Vagina (tissue), 2 donors: ENCODE measurements at regions not wholly inside any gene's neighbourhood (a gene's known extent, or its start where the extent isn't known, plus 50 kb on each side); places are given as distances from the start of the nearest gene placed in this dataset.

Experiments used
- DNase-seq, 2 donors: peaks; one replicate each; pipeline ENCODE4 v3.0.0-alpha.2; 2017; ENCODE audit errors: extremely low spot score in 2 of 2
- H3K27ac ChIP-seq: fragments of 200-600 bp; sonication (generic); one replicate; pipeline ENCODE4 v1.5.1; 2019
- H3K27me3 ChIP-seq: fragments of 200-600 bp; sonication (generic); one replicate; pipeline ENCODE4 v1.5.1; 2019
- H3K36me3 ChIP-seq, 2 donors: fragments of 200-600 bp; sonication (generic); one replicate each; pipeline ENCODE4 v1.5.1; 2017 to 2019
- H3K4me1 ChIP-seq: fragments of 200-600 bp; sonication (generic); one replicate; pipeline ENCODE4 v1.5.1; 2019
- H3K4me3 ChIP-seq, 2 donors: fragments of 200-600 bp; sonication (generic); 1 replicate in 1 of 2; 2 replicates in 1 of 2; pipeline ENCODE4 v1.5.1; 2016 to 2019
- H3K9me3 ChIP-seq: fragments of 200-600 bp; sonication (generic); one replicate; pipeline ENCODE4 v1.5.1; 2019
- CTCF ChIP-seq, 3 experiments: fragments of 450-650 bp in 2 of 3; fragments of 200-600 bp in 1 of 3; sonication (generic) in 1 of 3; IDR thresholded peaks; one replicate each; pipeline ENCODE4 v1.5.1; 2017 to 2019; ENCODE audit warnings: antibody characterized with exemption in 3 of 3, mild to moderate bottlenecking in 2 of 3, moderate library complexity in 2 of 3
- POLR2A ChIP-seq, 2 donors: fragments of 450-650 bp; IDR thresholded peaks; one replicate each; pipeline ENCODE4 v1.6.1; 2017; ENCODE audit warnings: antibody characterized with exemption in 2 of 2, mild to moderate bottlenecking in 2 of 2, moderate library complexity in 2 of 2
- POLR2AphosphoS5 ChIP-seq, 2 donors: sonication (generic); formaldehyde crosslinking; IDR thresholded peaks; one replicate each; pipeline ENCODE4 v1.9.0; 2017; ENCODE audit warnings: antibody characterized with exemption in 2 of 2, mild to moderate bottlenecking in 2 of 2, low read depth in 1 of 2; ENCODE audit not compliant: insufficient read depth in 1 of 2
- intact Hi-C: fragments of 100-400 bp; cut with DNase I; formaldehyde crosslinking; loops from one replicate; pipeline ENCODE4 v1.15.1; 2023

GRCh38 chr3:106789276-106789675, 588.0 kb upstream of the CCDC54 start:
- intact Hi-C loops, result no loop called here
- H3K27me3 ChIP-seq, result no peaks in the 10 kb centered on the region
- TF ChIP-seq CTCF (IDR thresholded peaks at IDR 0.05), result no peak
- TF ChIP-seq POLR2A (IDR thresholded peaks at IDR 0.05), result no peak
- no peak for TF ChIP-seq POLR2AphosphoS5 (IDR thresholded peaks at IDR 0.05; ENCODE audit: insufficient read depth in 1 of 2, low read depth in 1 of 2)

GRCh38 chr3:106792716-106793115, 584.5 kb upstream of the CCDC54 start:
- TF ChIP-seq POLR2AphosphoS5 (IDR thresholded peaks at IDR 0.05; ENCODE audit: insufficient read depth in 1 of 2, low read depth in 1 of 2) (no peak), POLR2A (IDR thresholded peaks at IDR 0.05) (no peak), CTCF (IDR thresholded peaks at IDR 0.05) (no peak)

More at GRCh38 chr3:106789276-106789675, 588.0 kb upstream of the CCDC54 start:
- no peak overlapping the region for H3K4me3 ChIP-seq
- no peak overlapping the region for H3K27ac ChIP-seq
- DNase-seq, result no peak
- no peaks in the 10 kb centered on the region for H3K4me1 ChIP-seq
- no peaks in the 10 kb centered on the region for H3K36me3 ChIP-seq
- H3K9me3 ChIP-seq, result no peaks in the 10 kb centered on the region

GRCh38 chr3:106794442-106794841, 582.8 kb upstream of the CCDC54 start:
- Histone ChIP-seq H3K27ac (no peak overlapping the region), H3K9me3 (no peaks in the 10 kb centered on the region), H3K4me1 (no peaks in the 10 kb centered on the region), H3K27me3 (no peaks in the 10 kb centered on the region), H3K36me3 (no peaks in the 10 kb centered on the region), H3K4me3 (no peak overlapping the region)
- intact Hi-C loops, result no loop called here
- no peak for DNase-seq
- TF ChIP-seq POLR2AphosphoS5 (IDR thresholded peaks at IDR 0.05; ENCODE audit: insufficient read depth in 1 of 2, low read depth in 1 of 2), result no peak
- no peak for TF ChIP-seq POLR2A (IDR thresholded peaks at IDR 0.05)
- TF ChIP-seq CTCF (IDR thresholded peaks at IDR 0.05), result no peak

More at GRCh38 chr3:106792716-106793115, 584.5 kb upstream of the CCDC54 start:
- DNase-seq, result no peak
- H3K4me1 ChIP-seq, result no peaks in the 10 kb centered on the region
- H3K4me3 ChIP-seq, result no peak overlapping the region
- H3K27me3 ChIP-seq, result no peaks in the 10 kb centered on the region
- intact Hi-C loops, result no loop called here
- H3K27ac ChIP-seq, result no peak overlapping the region
- no peaks in the 10 kb centered on the region for H3K36me3 ChIP-seq
- no peaks in the 10 kb centered on the region for H3K9me3 ChIP-seq

- Histone ChIP-seq H3K27ac (no peak overlapping the region), H3K27me3 (no peaks in the 10 kb centered on the region), H3K9me3 (no peaks in the 10 kb centered on the region), H3K36me3 (no peaks in the 10 kb centered on the region), H3K4me1 (no peaks in the 10 kb centered on the region), H3K4me3 (no peak overlapping the region)
- intact Hi-C loops, result no loop called here
- no peak for TF ChIP-seq POLR2A (IDR thresholded peaks at IDR 0.05)
- TF ChIP-seq POLR2AphosphoS5 (IDR thresholded peaks at IDR 0.05; ENCODE audit: insufficient read depth in 1 of 2, low read depth in 1 of 2), result no peak
- TF ChIP-seq CTCF (IDR thresholded peaks at IDR 0.05), result no peak
- DNase-seq, result no peak
Observed at GRCh38 chr3:106795553-106795952, 581.7 kb upstream of the CCDC54 start.

- Histone ChIP-seq H3K27me3 (no peaks in the 10 kb centered on the region), H3K4me1 (no peaks in the 10 kb centered on the region), H3K36me3 (no peaks in the 10 kb centered on the region), H3K4me3 (no peak overlapping the region), H3K9me3 (no peaks in the 10 kb centered on the region), H3K27ac (no peak overlapping the region)
- intact Hi-C loops, result no loop called here
- no peak for DNase-seq
- TF ChIP-seq CTCF (IDR thresholded peaks at IDR 0.05) (no peak), POLR2A (IDR thresholded peaks at IDR 0.05) (no peak), POLR2AphosphoS5 (IDR thresholded peaks at IDR 0.05; ENCODE audit: insufficient read depth in 1 of 2, low read depth in 1 of 2) (no peak)
Observed at GRCh38 chr3:106797461-106797860, 579.8 kb upstream of the CCDC54 start.
